ENCODE measurements at regions not wholly inside any gene's neighbourhood (a gene's known extent, or its start where the extent isn't known, plus 50 kb on each side); places are given as distances from the start of the nearest gene placed in this dataset.

GRCh38 chr21:19034041-19034440 lies 630.5 kb upstream of the TMPRSS15 start (continued):
- TF ChIP-seq MGA (IDR thresholded peaks at IDR 0.05) = no peak

Data from K562 (cell line).